Fibroblast of skin of right biceps (primary cell): ENCODE measurements at regions not wholly inside any gene's neighbourhood (a gene's known extent, or its start where the extent isn't known, plus 50 kb on each side); places are given as distances from the start of the nearest gene placed in this dataset.

Source experiments
- DNase-seq: peaks from one replicate; pipeline ENCODE4 v3.0.0-alpha.2; 2013

GRCh38 chr6:12426121-12426520 is 136.0 kb downstream of the EDN1 start:
- no peak for DNase-seq

GRCh38 chr6:12431023-12431422 is 140.9 kb downstream of the EDN1 start:
- DNase-seq = no peak

GRCh38 chr6:12436224-12436623 is 146.1 kb downstream of the EDN1 start:
- DNase-seq = no peak

- DNase-seq = no peak
Measured at GRCh38 chr6:12436683-12437082, 146.5 kb downstream of the EDN1 start.

- DNase-seq = no peak
Measured at GRCh38 chr6:12439296-12439695, 149.1 kb downstream of the EDN1 start.

- DNase-seq = peak; percentile 20
Measured at GRCh38 chr6:12440981-12441380, 150.8 kb downstream of the EDN1 start.

GRCh38 chr6:12442455-12442854 is 152.3 kb downstream of the EDN1 start:
- no peak for DNase-seq

GRCh38 chr6:12446394-12446793 is 156.2 kb downstream of the EDN1 start:
- DNase-seq = no peak

- DNase-seq = no peak
Measured at GRCh38 chr6:12449447-12449846, 159.3 kb downstream of the EDN1 start.

- no peak for DNase-seq
Measured at GRCh38 chr6:12450467-12450866, 160.3 kb downstream of the EDN1 start.

- DNase-seq = no peak
Measured at GRCh38 chr6:12456343-12456742, 166.2 kb downstream of the EDN1 start.

- DNase-seq = no peak
Measured at GRCh38 chr6:12457094-12457493, 166.9 kb downstream of the EDN1 start.

- DNase-seq = no peak
Measured at GRCh38 chr6:12458558-12458957, 168.4 kb downstream of the EDN1 start.

GRCh38 chr6:12459945-12460661 is 169.9 kb downstream of the EDN1 start:
- peak; percentile 52 for DNase-seq

GRCh38 chr6:12467706-12468670 is 177.8 kb downstream of the EDN1 start:
- peak; percentile 36 for DNase-seq

GRCh38 chr6:12472601-12473038 is 182.5 kb downstream of the EDN1 start:
- DNase-seq = peak; percentile 64

- no peak for DNase-seq
Measured at GRCh38 chr6:12473494-12473893, 183.3 kb downstream of the EDN1 start.

GRCh38 chr6:12474167-12475140 is 184.3 kb downstream of the EDN1 start:
- peak; percentile 22 for DNase-seq

GRCh38 chr6:12476484-12476883 is 186.3 kb downstream of the EDN1 start:
- no peak for DNase-seq

- DNase-seq = no peak
Measured at GRCh38 chr6:12477616-12478015, 187.5 kb downstream of the EDN1 start.

- DNase-seq = no peak
Measured at GRCh38 chr6:12478921-12479320, 188.8 kb downstream of the EDN1 start.

- DNase-seq = no peak
Measured at GRCh38 chr6:12479451-12479850, 189.3 kb downstream of the EDN1 start.

- peak; percentile 87 for DNase-seq
Measured at GRCh38 chr6:12479881-12480280, 189.7 kb downstream of the EDN1 start.
